ENCODE measurements at regions not wholly inside any gene's neighbourhood (a gene's known extent, or its start where the extent isn't known, plus 50 kb on each side); places are given as distances from the start of the nearest gene placed in this dataset.

GRCh38 chr12:126312457-126312856 lies 1247.2 kb downstream of the AACS start:
- Histone ChIP-seq H3K27ac (no peak overlapping the region), H3K36me3 (no peaks in the 10 kb centered on the region), H3K27me3 (replicated peaks; ENCODE audit: insufficient read depth) (no peaks in the 10 kb centered on the region), H3K4me3 (no peak overlapping the region), H3K9me3 (no peaks in the 10 kb centered on the region), H3K4me1 (ENCODE audit: control insufficient read depth in 1 of 2, low read depth in 2 of 2) (no peaks in the 10 kb centered on the region)
- ATAC-seq (ENCODE audit: insufficient number of reproducible peaks, low FRiP score, low read depth) (no peak), DNase-seq (ENCODE audit: low spot score) (no peak)
- TF ChIP-seq CTCF (IDR thresholded peaks at IDR 0.05): no peak

GRCh38 chr12:126316411-126316810 lies 1251.2 kb downstream of the AACS start:
- DNase-seq (ENCODE audit: low spot score): no peak
- TF ChIP-seq CTCF (IDR thresholded peaks at IDR 0.05): no peak
- Histone ChIP-seq H3K27ac (no peak overlapping the region), H3K27me3 (replicated peaks; ENCODE audit: insufficient read depth) (no peaks in the 10 kb centered on the region), H3K9me3 (no peaks in the 10 kb centered on the region), H3K36me3 (no peaks in the 10 kb centered on the region), H3K4me1 (ENCODE audit: control insufficient read depth in 1 of 2, low read depth in 2 of 2) (no peaks in the 10 kb centered on the region), H3K4me3 (no peak overlapping the region)
- no peak for ATAC-seq (ENCODE audit: insufficient number of reproducible peaks, low FRiP score, low read depth)

GRCh38 chr12:126337556-126338441 lies 1272.6 kb downstream of the AACS start:
- Histone ChIP-seq H3K4me1 (ENCODE audit: control insufficient read depth in 1 of 2, low read depth in 2 of 2) (no peaks in the 10 kb centered on the region), H3K27me3 (replicated peaks; ENCODE audit: insufficient read depth) (no peaks in the 10 kb centered on the region), H3K27ac (no peak overlapping the region), H3K36me3 (no peaks in the 10 kb centered on the region), H3K9me3 (no peaks in the 10 kb centered on the region), H3K4me3 (no peak overlapping the region)
- DNase-seq (ENCODE audit: low spot score) (no peak), ATAC-seq (ENCODE audit: insufficient number of reproducible peaks, low FRiP score, low read depth) (no peak)
- TF ChIP-seq CTCF (IDR thresholded peaks at IDR 0.05): no peak

- DNase-seq (ENCODE audit: low spot score): no peak
- no peaks in the 10 kb centered on the region for H3K27me3 ChIP-seq (replicated peaks; ENCODE audit: insufficient read depth)
- H3K4me3 ChIP-seq: no peak overlapping the region
- H3K36me3 ChIP-seq: no peaks in the 10 kb centered on the region
- no peaks in the 10 kb centered on the region for H3K4me1 ChIP-seq (ENCODE audit: control insufficient read depth in 1 of 2, low read depth in 2 of 2)
- no peak overlapping the region for H3K27ac ChIP-seq
- ATAC-seq (ENCODE audit: insufficient number of reproducible peaks, low FRiP score, low read depth): no peak
- no peak for TF ChIP-seq CTCF (IDR thresholded peaks at IDR 0.05)
- no peaks in the 10 kb centered on the region for H3K9me3 ChIP-seq
These were observed 1277.6 kb downstream of the AACS start for GRCh38 chr12:126342866-126343265.

GRCh38 chr12:126343321-126343720 lies 1278.1 kb downstream of the AACS start:
- no peak overlapping the region for H3K27ac ChIP-seq
- no peaks in the 10 kb centered on the region for H3K9me3 ChIP-seq
- no peaks in the 10 kb centered on the region for H3K36me3 ChIP-seq
- H3K27me3 ChIP-seq (replicated peaks; ENCODE audit: insufficient read depth): no peaks in the 10 kb centered on the region
- H3K4me3 ChIP-seq: no peak overlapping the region
- TF ChIP-seq CTCF (IDR thresholded peaks at IDR 0.05): no peak
- DNase-seq (ENCODE audit: low spot score) (no peak), ATAC-seq (ENCODE audit: insufficient number of reproducible peaks, low FRiP score, low read depth) (no peak)
- no peaks in the 10 kb centered on the region for H3K4me1 ChIP-seq (ENCODE audit: control insufficient read depth in 1 of 2, low read depth in 2 of 2)
